Astrocyte (in vitro differentiated cells and primary cell): ENCODE measurements at regions not wholly inside any gene's neighbourhood (a gene's known extent, or its start where the extent isn't known, plus 50 kb on each side); places are given as distances from the start of the nearest gene placed in this dataset.

Experiments
- DNase-seq: peaks from one replicate; pipeline ENCODE4 v3.0.0-alpha.2; 2010; ENCODE audit warnings: low read depth
- FAIRE-seq: peaks from 2 replicates; lab custom pipeline; 2011; peaks lifted over from hg19 to GRCh38; lab: Jason Lieb, UNC
- H2AFZ ChIP-seq: 2 replicates; pipeline ENCODE4 v1.6.0; 2012; ENCODE audit warnings: low read depth, low read length, inconsistent platforms
- H3K27ac ChIP-seq: 2 replicates; pipeline ENCODE4 v1.5.1; 2011; ENCODE audit warnings: low read depth, low read length, inconsistent platforms
- H3K27me3 ChIP-seq: 2 replicates; pipeline ENCODE4 v1.6.0; 2011; ENCODE audit warnings: low read length, inconsistent platforms; ENCODE audit not compliant: insufficient read depth
- H3K36me3 ChIP-seq: 2 replicates; pipeline ENCODE4 v1.5.1; 2011; ENCODE audit warnings: low read length, inconsistent platforms; ENCODE audit not compliant: insufficient read depth
- H3K4me1 ChIP-seq: 2 replicates; pipeline ENCODE4 v1.5.1; 2011; ENCODE audit warnings: low read length, inconsistent platforms; ENCODE audit not compliant: insufficient read depth
- H3K4me2 ChIP-seq: 2 replicates; pipeline ENCODE4 v1.6.0; 2012; ENCODE audit warnings: low read length, inconsistent platforms
- H3K4me3 ChIP-seq: 2 replicates; pipeline ENCODE4 v1.5.1; 2011; ENCODE audit warnings: low read depth, mild to moderate bottlenecking, low read length, inconsistent platforms; ENCODE audit not compliant: insufficient read depth
- H3K79me2 ChIP-seq: 2 replicates; pipeline ENCODE4 v1.6.0; 2012; ENCODE audit warnings: mild to moderate bottlenecking, low read length, inconsistent platforms; ENCODE audit not compliant: insufficient read depth
- H3K9ac ChIP-seq: 2 replicates; pipeline ENCODE4 v1.6.0; 2012; ENCODE audit warnings: mild to moderate bottlenecking, low read length, inconsistent platforms
- H3K9me3 ChIP-seq: 2 replicates; pipeline ENCODE4 v1.5.1; 2012; ENCODE audit warnings: low read depth, mild to moderate bottlenecking, low read length, inconsistent platforms; ENCODE audit not compliant: insufficient read depth
- H4K20me1 ChIP-seq: 2 replicates; pipeline ENCODE4 v1.6.0; 2012; ENCODE audit warnings: low read length, inconsistent platforms; ENCODE audit not compliant: insufficient read depth
- H3K27ac Mint-ChIP-seq: one replicate; pipeline ENCODE4 v1.8.0; 2021; ENCODE audit warnings: mild to moderate bottlenecking, mixed read lengths; ENCODE audit not compliant: unreplicated experiment
- H3K27me3 Mint-ChIP-seq: one replicate; pipeline ENCODE4 v1.8.0; 2021; ENCODE audit warnings: low read depth, mixed read lengths; ENCODE audit not compliant: unreplicated experiment
- H3K36me3 Mint-ChIP-seq: one replicate; pipeline ENCODE4 v1.8.0; 2021; ENCODE audit warnings: low read depth, mixed read lengths; ENCODE audit not compliant: unreplicated experiment
- H3K4me1 Mint-ChIP-seq: one replicate; pipeline ENCODE4 v1.8.0; 2021; ENCODE audit warnings: low read depth, mixed read lengths; ENCODE audit not compliant: unreplicated experiment
- H3K4me3 Mint-ChIP-seq: one replicate; pipeline ENCODE4 v1.8.0; 2021; ENCODE audit warnings: mild to moderate bottlenecking, moderate library complexity, mixed read lengths; ENCODE audit not compliant: unreplicated experiment
- H3K9me3 Mint-ChIP-seq: one replicate; pipeline ENCODE4 v1.8.0; 2021; ENCODE audit warnings: mild to moderate bottlenecking, mixed read lengths; ENCODE audit not compliant: unreplicated experiment
- EZH2 ChIP-seq: IDR thresholded peaks from 2 replicates; pipeline ENCODE4 v1.6.1; 2012; ENCODE audit warnings: mild to moderate bottlenecking, low read length, inconsistent platforms; ENCODE audit not compliant: insufficient read depth
- TF ChIP-seq, protein P1 (sequence below): IDR thresholded peaks from 2 replicates; pipeline ENCODE4 v1.5.1; 2011; ENCODE audit warnings: low read depth, mild to moderate bottlenecking, inconsistent platforms, low read length, moderate library complexity; ENCODE audit not compliant: insufficient read depth

- H3K9me3 ChIP-seq = no peaks in the 10 kb centered on the region
- FAIRE-seq (no peak), DNase-seq (no peak)
- Mint-ChIP-seq H3K27ac (no peak overlapping the region), H3K27me3 (peaks cover 3% of the 10 kb centered on the region), H3K36me3 (no peaks in the 10 kb centered on the region), H3K4me3 (no peak overlapping the region), H3K4me1 (peaks cover 5% of the 10 kb centered on the region), H3K9me3 (peaks cover 12% of the 10 kb centered on the region)
- no peaks in the 10 kb centered on the region for H3K79me2 ChIP-seq
- H4K20me1 ChIP-seq = no peaks in the 10 kb centered on the region
- H3K9ac ChIP-seq = no peak overlapping the region
- no peak overlapping the region for H2AFZ ChIP-seq
- H3K4me2 ChIP-seq = no peak overlapping the region
- no peaks in the 10 kb centered on the region for H3K27me3 ChIP-seq
- no peak overlapping the region for H3K4me3 ChIP-seq
- H3K4me1 ChIP-seq = no peaks in the 10 kb centered on the region
- H3K27ac ChIP-seq = no peak overlapping the region
- H3K36me3 ChIP-seq = no peaks in the 10 kb centered on the region
- TF ChIP-seq EZH2 = no peak
- TF ChIP-seq, protein P1, sequence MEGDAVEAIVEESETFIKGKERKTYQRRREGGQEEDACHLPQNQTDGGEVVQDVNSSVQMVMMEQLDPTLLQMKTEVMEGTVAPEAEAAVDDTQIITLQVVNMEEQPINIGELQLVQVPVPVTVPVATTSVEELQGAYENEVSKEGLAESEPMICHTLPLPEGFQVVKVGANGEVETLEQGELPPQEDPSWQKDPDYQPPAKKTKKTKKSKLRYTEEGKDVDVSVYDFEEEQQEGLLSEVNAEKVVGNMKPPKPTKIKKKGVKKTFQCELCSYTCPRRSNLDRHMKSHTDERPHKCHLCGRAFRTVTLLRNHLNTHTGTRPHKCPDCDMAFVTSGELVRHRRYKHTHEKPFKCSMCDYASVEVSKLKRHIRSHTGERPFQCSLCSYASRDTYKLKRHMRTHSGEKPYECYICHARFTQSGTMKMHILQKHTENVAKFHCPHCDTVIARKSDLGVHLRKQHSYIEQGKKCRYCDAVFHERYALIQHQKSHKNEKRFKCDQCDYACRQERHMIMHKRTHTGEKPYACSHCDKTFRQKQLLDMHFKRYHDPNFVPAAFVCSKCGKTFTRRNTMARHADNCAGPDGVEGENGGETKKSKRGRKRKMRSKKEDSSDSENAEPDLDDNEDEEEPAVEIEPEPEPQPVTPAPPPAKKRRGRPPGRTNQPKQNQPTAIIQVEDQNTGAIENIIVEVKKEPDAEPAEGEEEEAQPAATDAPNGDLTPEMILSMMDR = no peak
Observed at GRCh38 chr21:38894899-38895298, 89.2 kb downstream of the ETS2 start.

DNA sequence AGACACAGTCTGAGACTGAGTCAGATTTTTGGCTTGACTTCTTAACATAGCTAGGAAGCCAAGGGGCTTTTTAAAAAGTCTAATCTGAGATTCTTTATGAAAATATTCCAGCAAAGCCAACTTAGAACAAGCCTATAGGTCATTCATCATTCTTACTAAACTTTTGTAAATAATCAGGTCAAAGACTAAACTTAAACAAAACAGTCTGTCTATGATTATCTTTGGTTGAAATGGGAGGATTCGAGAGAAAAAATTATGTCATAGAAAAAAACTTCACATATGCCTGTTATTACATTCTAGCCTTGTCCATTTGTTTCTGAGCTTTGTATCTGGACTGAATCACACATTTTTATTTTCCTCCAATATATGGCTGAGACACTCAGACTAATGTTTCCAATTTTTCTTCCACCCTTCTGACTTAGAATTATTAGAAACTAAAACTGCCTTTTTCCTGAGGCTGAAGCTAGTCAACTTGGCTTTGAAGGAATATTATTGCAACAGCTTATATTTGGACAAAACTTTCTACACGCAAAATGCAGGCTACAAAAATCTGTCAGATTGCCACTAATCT lies 83.3 kb downstream of the ETS2 start:
- peaks cover 3% of the 10 kb centered on the region for H3K36me3 Mint-ChIP-seq
- FAIRE-seq = no peak
- Histone ChIP-seq H3K27me3 (no peaks in the 10 kb centered on the region), H3K4me1 (no peaks in the 10 kb centered on the region), H3K36me3 (no peaks in the 10 kb centered on the region), H4K20me1 (no peaks in the 10 kb centered on the region), H3K79me2 (no peaks in the 10 kb centered on the region), H3K9ac (no peak overlapping the region), H2AFZ (no peak overlapping the region), H3K4me3 (no peak overlapping the region), H3K4me2 (no peak overlapping the region), H3K27ac (no peak overlapping the region), H3K9me3 (peaks cover 6% of the 10 kb centered on the region)
- no peak overlapping the region for H3K4me3 Mint-ChIP-seq
- H3K4me1 Mint-ChIP-seq = no peaks in the 10 kb centered on the region
- H3K27me3 Mint-ChIP-seq = no peaks in the 10 kb centered on the region
- TF ChIP-seq EZH2 = no peak
- TF ChIP-seq, protein P1 = no peak
- H3K27ac Mint-ChIP-seq = no peak overlapping the region
- H3K9me3 Mint-ChIP-seq = peaks cover 19% of the 10 kb centered on the region
- DNase-seq = peak; percentile 49

- Mint-ChIP-seq H3K4me3 (no peak overlapping the region), H3K36me3 (peaks cover 3% of the 10 kb centered on the region), H3K27me3 (no peaks in the 10 kb centered on the region), H3K27ac (no peak overlapping the region), H3K9me3 (peaks cover 22% of the 10 kb centered on the region), H3K4me1 (no peaks in the 10 kb centered on the region)
- H3K9me3 ChIP-seq = peaks cover 6% of the 10 kb centered on the region
- H3K27me3 ChIP-seq = no peaks in the 10 kb centered on the region
- H3K4me1 ChIP-seq = no peaks in the 10 kb centered on the region
- FAIRE-seq (no peak), DNase-seq (no peak)
- TF ChIP-seq, protein P1 = no peak
- no peak for TF ChIP-seq EZH2
- no peak overlapping the region for H3K9ac ChIP-seq
- no peaks in the 10 kb centered on the region for H4K20me1 ChIP-seq
- no peak overlapping the region for H3K4me3 ChIP-seq
- H2AFZ ChIP-seq = no peak overlapping the region
- H3K27ac ChIP-seq = no peak overlapping the region
- H3K36me3 ChIP-seq = no peaks in the 10 kb centered on the region
- H3K4me2 ChIP-seq = no peak overlapping the region
- no peaks in the 10 kb centered on the region for H3K79me2 ChIP-seq
Observed at GRCh38 chr21:38887749-38888148, 82.0 kb downstream of the ETS2 start.
